AG04450 (cell line): ENCODE measurements at regions not wholly inside any gene's neighbourhood (a gene's known extent, or its start where the extent isn't known, plus 50 kb on each side); places are given as distances from the start of the nearest gene placed in this dataset.

Source experiments
- CTCF ChIA-PET: fragments of 300-600, 350-600 bp; formaldehyde crosslinking; extraction: SDS; loops from one replicate; lab custom pipeline; 2022; ENCODE audit warnings: antibody characterized with exemption, inconsistent platforms; lab: Charles Lee
- POLR2A ChIA-PET: fragments of 350-600 bp; formaldehyde crosslinking; extraction: SDS; loops from one replicate; lab custom pipeline; 2021; ENCODE audit warnings: antibody characterized with exemption, inconsistent platforms; lab: Yijun Ruan, JAX
- DNase-seq: peaks from one replicate; pipeline ENCODE4 v3.0.0-alpha.2; 2011; ENCODE audit warnings: low read depth, low spot score
- H3K27ac ChIP-seq: one replicate; pipeline ENCODE4 v1.5.1; 2012; ENCODE audit warnings: low read depth, low read length, control low read depth
- H3K27me3 ChIP-seq: one replicate; pipeline ENCODE4 v1.6.0; 2012; ENCODE audit warnings: low read length; ENCODE audit not compliant: control insufficient read depth, insufficient read depth
- H3K4me3 ChIP-seq: 2 replicates; pipeline ENCODE4 v1.5.1; 2011; ENCODE audit warnings: mild to moderate bottlenecking, low read depth, low read length, control low read depth
- H3K9me3 ChIP-seq: 2 replicates; pipeline ENCODE4 v1.5.1; 2012; ENCODE audit warnings: low read length; ENCODE audit not compliant: control insufficient read depth, insufficient read depth
- CTCF ChIP-seq: IDR thresholded peaks from 2 replicates; pipeline ENCODE4 v1.5.1; 2011; ENCODE audit warnings: low read depth, low read length, control low read depth, inconsistent platforms

- POLR2A ChIA-PET, result no interaction called here
- Histone ChIP-seq H3K27ac (no peak overlapping the region), H3K4me3 (no peak overlapping the region), H3K27me3 (peaks cover 7% of the 10 kb centered on the region), H3K9me3 (no peaks in the 10 kb centered on the region)
- CTCF ChIA-PET, result interaction anchor here (1.1 kb wide), 1 partner anchor 12 kb away, joined by 3 read pairs; no protein-coding TSS in a partner anchor
- no peak for TF ChIP-seq CTCF
- no peak for DNase-seq
These were observed 60.3 kb downstream of the AVPR1A start for GRCh38 chr12:63090716-63091115.

GRCh38 chr12:63086149-63086915 lies 64.7 kb downstream of the AVPR1A start:
- Histone ChIP-seq H3K27ac (no peak overlapping the region), H3K4me3 (no peak overlapping the region), H3K27me3 (peaks cover 3% of the 10 kb centered on the region), H3K9me3 (no peaks in the 10 kb centered on the region)
- no peak for TF ChIP-seq CTCF
- DNase-seq, result no peak
- ChIA-PET CTCF (interaction anchor here (1.1 kb wide), 1 partner anchor 65 kb away, joined by 3 read pairs; the partner anchor contains the start of gene AVPR1A), POLR2A (no interaction called here)

- ChIA-PET POLR2A (no interaction called here), CTCF (interaction anchor here (0.5 to 1.6 kb wide), 3 partner anchors 17 to 66 kb away, joined by 3 to 4 read pairs (median 4); partner anchors contain the start of gene AVPR1A)
- no peak for DNase-seq
- Histone ChIP-seq H3K9me3 (no peaks in the 10 kb centered on the region), H3K27me3 (peaks cover 3% of the 10 kb centered on the region), H3K27ac (no peak overlapping the region), H3K4me3 (no peak overlapping the region)
- no peak for TF ChIP-seq CTCF
These were observed 65.9 kb downstream of the AVPR1A start for GRCh38 chr12:63085120-63085519.

- CTCF ChIA-PET, result interaction anchor here (1.6 kb wide), 1 partner anchor 16 kb away, joined by 4 read pairs; no protein-coding TSS in a partner anchor
- H3K4me3 ChIP-seq, result no peak overlapping the region
- H3K27me3 ChIP-seq, result peaks cover 3% of the 10 kb centered on the region
- H3K9me3 ChIP-seq, result no peaks in the 10 kb centered on the region
- POLR2A ChIA-PET, result no interaction called here
- no peak overlapping the region for H3K27ac ChIP-seq
- no peak for TF ChIP-seq CTCF
- DNase-seq, result no peak
These were observed 66.5 kb downstream of the AVPR1A start for GRCh38 chr12:63084501-63084900.

- CTCF ChIA-PET, result no interaction called here
- no peak for DNase-seq
These were observed 68.0 kb downstream of the AVPR1A start for GRCh38 chr12:63083046-63083445.

More at GRCh38 chr12:63083046-63083445, 68.0 kb downstream of the AVPR1A start:
- Histone ChIP-seq H3K9me3 (no peaks in the 10 kb centered on the region), H3K27ac (no peak overlapping the region), H3K4me3 (no peak overlapping the region), H3K27me3 (no peaks in the 10 kb centered on the region)
- no peak for TF ChIP-seq CTCF
- POLR2A ChIA-PET, result no interaction called here
